ENCODE measurements at regions not wholly inside any gene's neighbourhood (a gene's known extent, or its start where the extent isn't known, plus 50 kb on each side); places are given as distances from the start of the nearest gene placed in this dataset.
"Not testable (repeated sequence)": the region's sequence is repeated elsewhere in the genome, so short reads cannot be mapped to it uniquely, and the experiment has no call there.

- Histone ChIP-seq H2AFZ (ENCODE audit: low read depth, low read length) (no peak overlapping the region), H3K9me3 (ENCODE audit: low read length) (no peaks in the 10 kb centered on the region), H3K27me3 (ENCODE audit: insufficient read depth, low read length) (no peaks in the 10 kb centered on the region), H3K4me3 (ENCODE audit: low read length) (no peak overlapping the region), H3K36me3 (ENCODE audit: insufficient read depth, low read length) (no peaks in the 10 kb centered on the region), H3K4me1 (ENCODE audit: insufficient read depth, low read length) (no peaks in the 10 kb centered on the region)
These were observed 337.4 kb downstream of the CBLN4 start for GRCh38 chr20:55667955-55668354.

DNA sequence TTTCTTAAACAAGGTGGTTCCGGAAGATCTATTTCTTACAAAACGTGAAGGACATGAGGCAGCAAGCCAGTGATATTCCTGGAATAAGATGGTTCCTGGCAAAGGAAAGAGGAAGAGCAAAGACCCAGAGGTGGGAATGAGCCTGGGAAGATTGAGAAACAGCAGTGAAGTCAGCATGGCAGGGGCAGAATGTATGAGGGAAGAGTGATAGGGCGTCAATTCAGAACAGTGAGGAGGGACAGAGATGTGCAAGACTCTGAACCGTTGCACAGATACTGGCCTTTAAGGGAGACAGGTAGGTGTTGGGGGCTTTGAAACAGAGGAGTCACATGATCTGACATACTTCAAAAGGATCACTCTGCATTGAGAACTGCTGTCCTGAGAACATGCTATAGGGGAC, 338.3 kb downstream of the CBLN4 start:
- Histone ChIP-seq H3K27me3 (ENCODE audit: insufficient read depth, low read length) (no peaks in the 10 kb centered on the region), H3K9me3 (ENCODE audit: low read length) (no peaks in the 10 kb centered on the region), H3K36me3 (ENCODE audit: insufficient read depth, low read length) (no peaks in the 10 kb centered on the region), H3K4me3 (ENCODE audit: low read length) (no peak overlapping the region), H2AFZ (ENCODE audit: low read depth, low read length) (no peak overlapping the region), H3K4me1 (ENCODE audit: insufficient read depth, low read length) (no peaks in the 10 kb centered on the region)

DNA sequence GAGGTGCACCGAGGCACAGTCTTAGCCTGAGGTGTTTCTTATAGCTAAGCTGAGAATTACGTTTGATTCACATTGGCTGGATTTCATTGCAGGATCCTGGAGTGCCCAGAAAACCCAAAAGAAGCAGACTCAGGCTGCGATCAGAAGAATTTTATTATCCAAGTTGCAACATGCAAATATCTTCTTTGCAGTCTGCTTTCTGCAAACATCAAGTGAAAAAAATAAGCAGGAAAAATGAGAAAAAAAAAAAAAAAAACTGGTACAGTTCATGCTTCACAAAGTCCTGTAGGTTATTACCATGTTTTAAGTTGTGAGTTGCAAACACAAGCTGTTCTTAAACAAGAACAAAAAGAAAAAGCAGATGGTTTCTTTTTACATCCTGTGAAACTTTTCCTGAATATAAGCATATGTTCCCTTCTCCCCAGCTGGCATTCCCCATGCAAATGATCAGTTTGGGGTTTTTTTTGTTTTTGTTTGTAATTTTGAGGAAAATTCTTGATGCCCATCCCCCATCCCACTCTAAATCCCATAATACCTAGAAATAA, 349.0 kb downstream of the CBLN4 start:
- Histone ChIP-seq H2AFZ (ENCODE audit: low read depth, low read length) (no peak overlapping the region), H3K27me3 (ENCODE audit: insufficient read depth, low read length) (no peaks in the 10 kb centered on the region), H3K9me3 (ENCODE audit: low read length) (no peaks in the 10 kb centered on the region), H3K4me1 (ENCODE audit: insufficient read depth, low read length) (no peaks in the 10 kb centered on the region), H3K36me3 (ENCODE audit: insufficient read depth, low read length) (no peaks in the 10 kb centered on the region), H3K4me3 (ENCODE audit: low read length) (no peak overlapping the region)

GRCh38 chr20:55650657-55651360, 354.5 kb downstream of the CBLN4 start:
- Histone ChIP-seq H3K4me3 (ENCODE audit: low read length) (no peak overlapping the region), H3K9me3 (ENCODE audit: low read length) (no peaks in the 10 kb centered on the region), H3K27me3 (ENCODE audit: insufficient read depth, low read length) (no peaks in the 10 kb centered on the region), H3K4me1 (ENCODE audit: insufficient read depth, low read length) (no peaks in the 10 kb centered on the region), H3K36me3 (ENCODE audit: insufficient read depth, low read length) (no peaks in the 10 kb centered on the region), H2AFZ (ENCODE audit: low read depth, low read length) (no peak overlapping the region)

DNA sequence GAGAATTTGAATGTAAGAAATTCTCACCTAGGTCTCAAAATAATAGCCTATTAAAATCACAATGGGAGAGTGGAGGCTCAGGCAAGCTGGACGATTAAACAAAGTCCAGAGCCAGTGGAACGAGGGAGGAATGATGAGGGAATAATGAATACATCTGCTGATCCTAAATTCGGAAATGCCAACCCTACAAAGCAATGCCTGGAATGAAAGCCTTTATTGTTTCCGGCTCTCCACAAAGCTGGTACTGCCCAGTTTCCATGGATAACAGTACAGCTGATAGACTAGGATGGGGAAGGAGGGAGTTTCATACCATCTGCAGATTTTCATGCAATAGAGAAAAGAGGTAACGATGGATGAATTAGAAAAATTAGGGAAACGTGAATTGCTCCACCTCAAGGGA, 356.1 kb downstream of the CBLN4 start:
- Histone ChIP-seq H2AFZ (ENCODE audit: low read depth, low read length) (no peak overlapping the region), H3K4me1 (ENCODE audit: insufficient read depth, low read length) (no peaks in the 10 kb centered on the region), H3K27me3 (ENCODE audit: insufficient read depth, low read length) (no peaks in the 10 kb centered on the region), H3K36me3 (ENCODE audit: insufficient read depth, low read length) (no peaks in the 10 kb centered on the region), H3K4me3 (ENCODE audit: low read length) (no peak overlapping the region), H3K9me3 (ENCODE audit: low read length) (no peaks in the 10 kb centered on the region)

GRCh38 chr20:55646851-55647250, 358.5 kb downstream of the CBLN4 start:
- Histone ChIP-seq H3K9me3 (ENCODE audit: low read length) (no peaks in the 10 kb centered on the region), H3K4me3 (ENCODE audit: low read length) (no peak overlapping the region), H2AFZ (ENCODE audit: low read depth, low read length) (no peak overlapping the region), H3K27me3 (ENCODE audit: insufficient read depth, low read length) (no peaks in the 10 kb centered on the region), H3K36me3 (ENCODE audit: insufficient read depth, low read length) (no peaks in the 10 kb centered on the region), H3K4me1 (ENCODE audit: insufficient read depth, low read length) (no peaks in the 10 kb centered on the region)

GRCh38 chr20:55641497-55641896, 363.8 kb downstream of the CBLN4 start:
- Histone ChIP-seq H3K4me3 (ENCODE audit: low read length) (no peak overlapping the region), H3K4me1 (ENCODE audit: insufficient read depth, low read length) (no peaks in the 10 kb centered on the region), H2AFZ (ENCODE audit: low read depth, low read length) (no peak overlapping the region), H3K9me3 (ENCODE audit: low read length) (no peaks in the 10 kb centered on the region), H3K27me3 (ENCODE audit: insufficient read depth, low read length) (no peaks in the 10 kb centered on the region), H3K36me3 (ENCODE audit: insufficient read depth, low read length) (no peaks in the 10 kb centered on the region)

DNA sequence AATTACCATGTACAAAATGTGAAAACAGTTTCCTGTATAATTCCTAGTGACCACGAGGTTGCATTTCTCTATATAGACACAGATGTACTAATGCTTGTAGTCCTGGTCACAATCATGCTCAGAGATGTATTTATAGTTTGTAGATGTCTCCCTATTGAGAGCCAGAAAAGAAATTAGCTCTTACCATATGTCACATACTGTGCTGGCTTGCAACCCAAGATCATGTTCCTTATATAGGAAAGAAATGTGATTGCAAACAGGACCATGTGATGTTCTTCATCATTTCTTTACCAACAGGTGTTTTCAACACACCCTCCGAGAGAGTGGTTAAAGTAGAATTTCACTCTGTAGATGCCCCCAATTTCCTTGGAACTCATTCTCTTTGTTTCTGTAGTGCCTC, 369.4 kb downstream of the CBLN4 start:
- H2AFZ ChIP-seq (ENCODE audit: low read depth, low read length), result no peak overlapping the region
- H3K27me3 ChIP-seq (ENCODE audit: insufficient read depth, low read length), result no peaks in the 10 kb centered on the region
- H3K36me3 ChIP-seq (ENCODE audit: insufficient read depth, low read length), result no peaks in the 10 kb centered on the region
- H3K4me3 ChIP-seq (ENCODE audit: low read length), result no peak overlapping the region
- H3K9me3 ChIP-seq (ENCODE audit: low read length), result no peaks in the 10 kb centered on the region
- no peaks in the 10 kb centered on the region for H3K4me1 ChIP-seq (ENCODE audit: insufficient read depth, low read length)

DNA sequence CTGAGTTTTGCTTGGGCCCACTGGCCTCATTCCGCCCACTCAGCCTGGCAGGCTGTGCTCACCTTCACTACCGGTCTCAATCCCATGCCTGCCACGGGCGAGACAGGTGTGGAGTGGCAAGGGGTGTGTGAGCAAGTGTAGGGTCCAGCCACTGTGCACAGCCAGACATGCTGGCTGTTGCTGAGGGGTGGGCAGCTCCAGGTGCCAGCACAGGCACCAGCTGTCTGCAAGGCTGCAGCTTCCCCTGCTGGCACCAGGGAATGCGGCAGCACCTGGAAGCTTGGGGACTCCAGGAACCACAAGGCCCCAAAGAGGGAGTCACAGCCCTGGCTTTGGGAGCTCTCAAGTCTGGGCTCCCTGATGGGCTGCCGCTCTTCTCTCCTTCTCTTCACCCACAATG, 372.7 kb downstream of the CBLN4 start:
- Histone ChIP-seq H3K27me3 (ENCODE audit: insufficient read depth, low read length) (no peaks in the 10 kb centered on the region), H3K4me3 (ENCODE audit: low read length) (no peak overlapping the region), H3K36me3 (ENCODE audit: insufficient read depth, low read length) (no peaks in the 10 kb centered on the region), H3K9me3 (ENCODE audit: low read length) (no peaks in the 10 kb centered on the region), H3K4me1 (ENCODE audit: insufficient read depth, low read length) (no peaks in the 10 kb centered on the region), H2AFZ (ENCODE audit: low read depth, low read length) (no peak overlapping the region)

DNA sequence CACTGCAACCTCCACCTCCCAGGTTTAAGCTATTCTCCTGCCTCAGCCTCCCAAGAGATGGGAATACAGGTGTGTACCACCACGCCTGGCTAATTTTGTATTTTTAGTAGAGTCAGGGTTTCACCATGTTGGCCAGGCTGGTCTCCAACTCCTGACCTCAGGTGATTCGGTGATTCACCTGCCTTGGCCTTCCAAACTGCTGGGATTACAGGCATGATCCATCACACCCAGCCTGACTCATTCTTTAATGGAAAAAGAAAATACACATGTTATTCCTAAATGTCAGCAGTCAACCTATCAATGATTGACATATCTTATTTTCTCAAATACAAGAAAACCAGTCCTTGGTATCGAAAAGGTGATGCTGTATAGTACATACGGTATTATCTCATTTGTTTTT, 376.2 kb downstream of the CBLN4 start:
- not testable (repeated sequence) for H3K4me1 ChIP-seq (ENCODE audit: insufficient read depth, low read length); H3K36me3 ChIP-seq (ENCODE audit: insufficient read depth, low read length); H3K4me3 ChIP-seq (ENCODE audit: low read length)

GRCh38 chr20:55626716-55627115, 378.6 kb downstream of the CBLN4 start:
- Histone ChIP-seq H3K9me3 (ENCODE audit: low read length) (no peaks in the 10 kb centered on the region), H3K36me3 (ENCODE audit: insufficient read depth, low read length) (no peaks in the 10 kb centered on the region), H3K27me3 (ENCODE audit: insufficient read depth, low read length) (no peaks in the 10 kb centered on the region), H2AFZ (ENCODE audit: low read depth, low read length) (no peak overlapping the region), H3K4me3 (ENCODE audit: low read length) (no peak overlapping the region), H3K4me1 (ENCODE audit: insufficient read depth, low read length) (no peaks in the 10 kb centered on the region)

More for the DNA sequence above, 376.2 kb downstream of the CBLN4 start:
- not testable (repeated sequence) for H3K27me3 ChIP-seq (ENCODE audit: insufficient read depth, low read length); H2AFZ ChIP-seq (ENCODE audit: low read depth, low read length); H3K9me3 ChIP-seq (ENCODE audit: low read length)

- Histone ChIP-seq H3K4me1 (ENCODE audit: insufficient read depth, low read length) (no peaks in the 10 kb centered on the region), H3K36me3 (ENCODE audit: insufficient read depth, low read length) (no peaks in the 10 kb centered on the region), H3K9me3 (ENCODE audit: low read length) (no peaks in the 10 kb centered on the region), H2AFZ (ENCODE audit: low read depth, low read length) (no peak overlapping the region), H3K27me3 (ENCODE audit: insufficient read depth, low read length) (no peaks in the 10 kb centered on the region), H3K4me3 (ENCODE audit: low read length) (no peak overlapping the region)
These were observed 389.0 kb downstream of the CBLN4 start for GRCh38 chr20:55616367-55616766.

DNA sequence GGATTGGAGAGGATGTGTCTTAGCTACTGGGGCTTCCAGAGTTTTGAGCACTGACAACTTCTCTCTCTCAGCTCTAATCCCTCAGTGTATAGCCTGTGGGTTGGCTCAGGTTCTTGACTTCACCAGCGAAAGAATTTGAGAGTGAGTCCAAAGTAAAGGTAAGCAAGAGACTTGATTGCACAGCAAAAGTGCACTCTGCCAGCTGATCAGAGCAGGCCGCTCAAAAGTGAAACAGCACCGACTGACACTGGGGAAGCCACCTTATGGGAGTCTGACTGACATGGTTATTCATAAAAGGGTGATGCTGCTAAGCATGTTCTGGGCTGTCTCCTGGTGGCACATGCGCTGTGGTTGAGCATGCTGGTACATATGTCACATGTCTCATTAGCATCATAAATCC, 389.5 kb downstream of the CBLN4 start:
- Histone ChIP-seq H2AFZ (ENCODE audit: low read depth, low read length) (no peak overlapping the region), H3K4me3 (ENCODE audit: low read length) (no peak overlapping the region)

GRCh38 chr20:55614220-55614757, 391.0 kb downstream of the CBLN4 start:
- Histone ChIP-seq H3K36me3 (ENCODE audit: insufficient read depth, low read length) (no peaks in the 10 kb centered on the region), H3K9me3 (ENCODE audit: low read length) (no peaks in the 10 kb centered on the region), H2AFZ (ENCODE audit: low read depth, low read length) (no peak overlapping the region), H3K4me1 (ENCODE audit: insufficient read depth, low read length) (no peaks in the 10 kb centered on the region), H3K27me3 (ENCODE audit: insufficient read depth, low read length) (no peaks in the 10 kb centered on the region), H3K4me3 (ENCODE audit: low read length) (no peak overlapping the region)

More for the DNA sequence above, 389.5 kb downstream of the CBLN4 start:
- Histone ChIP-seq H3K27me3 (ENCODE audit: insufficient read depth, low read length) (no peaks in the 10 kb centered on the region), H3K36me3 (ENCODE audit: insufficient read depth, low read length) (no peaks in the 10 kb centered on the region), H3K9me3 (ENCODE audit: low read length) (no peaks in the 10 kb centered on the region), H3K4me1 (ENCODE audit: insufficient read depth, low read length) (no peaks in the 10 kb centered on the region)
